CD4-positive, alpha-beta T cell treated with Interleukin-4 for 1 hour (primary cell): ENCODE measurements at regions not wholly inside any gene's neighbourhood (a gene's known extent, or its start where the extent isn't known, plus 50 kb on each side); places are given as distances from the start of the nearest gene placed in this dataset.
"Not testable (repeated sequence)": the region's sequence is repeated elsewhere in the genome, so short reads cannot be mapped to it uniquely, and the experiment has no call there.

Experiments used
- DNase-seq, 2 donors: peaks; one replicate each; pipeline ENCODE4 v3.0.0-alpha.2; 2020 to 2022

DNA sequence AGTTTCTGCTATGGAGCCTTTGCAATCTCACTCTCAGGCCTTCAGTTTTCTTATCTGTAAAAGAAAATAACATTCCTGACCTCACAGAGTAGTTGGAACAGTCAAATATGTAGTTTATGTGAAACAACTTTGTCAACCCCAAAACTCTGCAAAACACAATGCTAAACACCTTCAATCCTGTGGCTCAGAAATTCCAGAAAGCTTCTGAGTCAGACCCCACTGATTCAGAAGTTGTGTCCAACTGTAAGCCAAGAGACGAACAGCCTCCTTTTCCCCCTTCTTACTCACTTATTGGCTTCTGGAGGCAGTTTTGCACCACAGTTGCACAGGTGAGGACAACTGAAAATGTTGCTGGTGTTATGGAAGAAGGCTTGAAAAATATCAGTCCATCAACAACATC, 52.9 kb downstream of the TMSB4Y start:
- DNase-seq: no peak

DNA sequence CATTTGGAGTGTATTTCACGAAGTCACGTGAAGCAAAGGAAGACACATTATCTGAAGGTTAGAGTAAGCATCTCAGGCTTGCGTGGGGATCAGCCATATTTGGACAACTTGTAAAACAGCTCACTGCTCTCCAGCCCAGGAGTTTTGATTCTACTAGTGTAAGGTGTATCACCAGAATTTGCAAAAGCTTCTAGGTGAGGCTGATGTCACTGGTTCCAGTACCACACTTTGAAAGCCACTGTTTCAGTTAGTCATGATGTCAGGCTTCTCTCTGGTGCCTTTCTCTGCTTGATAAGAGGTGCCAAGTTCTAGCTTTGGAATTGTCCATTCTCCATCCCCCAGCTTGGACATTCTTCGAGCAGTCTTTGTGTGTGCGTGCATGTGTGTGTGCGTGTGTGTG, 62.3 kb downstream of the TMSB4Y start:
- DNase-seq: no peak

DNA sequence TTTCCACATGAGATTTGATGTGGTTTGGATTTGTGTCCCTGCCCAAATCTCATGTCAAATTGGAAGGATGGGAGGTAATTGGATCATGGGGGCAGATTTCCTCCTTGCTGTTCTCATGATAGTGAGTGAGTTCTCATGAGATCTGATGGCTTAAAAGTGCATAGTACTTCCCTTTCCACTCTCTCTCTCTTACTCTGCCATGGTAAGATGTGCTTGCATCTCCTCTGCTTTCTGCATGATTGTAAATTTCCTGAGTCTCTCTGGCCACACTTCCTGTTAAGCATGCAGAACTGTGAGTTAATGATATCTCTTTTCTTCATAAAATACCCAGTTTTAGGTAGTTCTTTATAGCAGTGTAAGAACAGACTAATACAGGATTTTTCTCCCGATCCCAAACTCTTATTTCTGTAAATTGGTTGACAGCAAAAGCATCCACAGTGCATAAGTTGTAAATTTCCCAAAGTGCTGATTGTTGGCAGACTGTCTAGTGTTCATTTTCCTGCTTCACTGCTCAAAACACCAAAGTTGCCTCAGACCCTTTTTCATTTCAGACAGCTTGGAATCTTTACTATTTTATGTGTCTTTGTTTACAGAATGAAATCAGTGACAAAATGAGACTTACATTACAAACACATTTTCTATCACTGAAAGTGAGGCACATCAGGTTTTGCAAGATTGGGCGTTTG, 86.6 kb downstream of the TMSB4Y start:
- no peak for DNase-seq

DNA sequence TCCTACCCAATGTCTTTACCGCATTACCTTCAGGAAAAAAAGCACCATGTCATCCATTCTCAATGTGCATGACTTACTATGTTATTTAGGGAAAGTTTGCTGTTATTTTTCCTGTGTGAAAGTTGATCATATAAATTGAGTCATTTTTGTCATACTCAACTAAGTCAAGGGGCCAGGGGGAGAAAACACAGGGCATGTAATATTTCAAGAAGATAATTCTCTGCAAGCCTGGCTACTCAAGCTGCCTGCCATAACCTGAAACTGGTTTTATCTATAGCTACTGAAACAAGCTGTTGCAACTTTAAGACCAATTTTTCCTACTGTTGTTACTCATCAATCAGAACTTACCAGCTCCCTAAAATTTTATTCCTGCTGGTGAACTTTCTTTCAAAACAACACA, 91.4 kb downstream of the TMSB4Y start:
- no peak for DNase-seq

DNA sequence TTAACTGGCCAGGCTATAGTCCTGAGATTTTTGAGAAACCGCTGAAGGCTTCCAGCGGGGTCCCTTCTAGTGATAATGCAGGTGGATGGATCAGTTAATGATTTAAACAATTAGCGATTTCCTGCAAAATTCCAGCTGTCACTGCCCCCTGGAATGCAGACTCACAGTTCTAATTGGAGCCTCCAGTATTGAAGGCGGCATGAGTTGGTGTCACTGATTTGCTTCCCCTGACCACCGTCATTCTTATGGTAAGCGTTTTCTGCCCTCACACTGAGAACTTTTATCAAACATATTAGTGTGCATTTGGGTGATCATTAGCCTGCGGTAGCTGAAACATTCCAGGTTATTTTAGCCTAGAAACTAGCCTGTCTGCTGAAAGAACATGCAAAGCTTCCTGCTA, 99.1 kb downstream of the TMSB4Y start:
- DNase-seq: no peak

DNA sequence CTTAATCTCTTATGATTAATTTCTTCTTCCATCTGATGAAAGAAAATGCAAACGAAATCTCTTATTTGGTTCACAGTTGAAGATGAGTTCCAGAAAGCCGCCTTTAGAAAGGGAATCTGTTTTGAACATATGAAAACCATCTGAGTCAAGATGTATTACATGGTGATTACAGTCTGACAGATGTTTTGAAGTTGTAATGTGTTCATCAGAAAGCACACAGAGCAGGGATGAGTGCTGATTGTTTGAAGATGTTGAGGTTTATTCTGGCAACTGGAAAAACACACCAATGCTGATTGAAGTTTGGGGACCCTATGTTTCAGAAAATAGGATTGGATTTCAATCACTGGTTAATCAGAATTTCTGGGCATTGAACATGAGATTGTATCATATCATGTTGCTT, 99.7 kb downstream of the TMSB4Y start:
- no peak for DNase-seq

DNA sequence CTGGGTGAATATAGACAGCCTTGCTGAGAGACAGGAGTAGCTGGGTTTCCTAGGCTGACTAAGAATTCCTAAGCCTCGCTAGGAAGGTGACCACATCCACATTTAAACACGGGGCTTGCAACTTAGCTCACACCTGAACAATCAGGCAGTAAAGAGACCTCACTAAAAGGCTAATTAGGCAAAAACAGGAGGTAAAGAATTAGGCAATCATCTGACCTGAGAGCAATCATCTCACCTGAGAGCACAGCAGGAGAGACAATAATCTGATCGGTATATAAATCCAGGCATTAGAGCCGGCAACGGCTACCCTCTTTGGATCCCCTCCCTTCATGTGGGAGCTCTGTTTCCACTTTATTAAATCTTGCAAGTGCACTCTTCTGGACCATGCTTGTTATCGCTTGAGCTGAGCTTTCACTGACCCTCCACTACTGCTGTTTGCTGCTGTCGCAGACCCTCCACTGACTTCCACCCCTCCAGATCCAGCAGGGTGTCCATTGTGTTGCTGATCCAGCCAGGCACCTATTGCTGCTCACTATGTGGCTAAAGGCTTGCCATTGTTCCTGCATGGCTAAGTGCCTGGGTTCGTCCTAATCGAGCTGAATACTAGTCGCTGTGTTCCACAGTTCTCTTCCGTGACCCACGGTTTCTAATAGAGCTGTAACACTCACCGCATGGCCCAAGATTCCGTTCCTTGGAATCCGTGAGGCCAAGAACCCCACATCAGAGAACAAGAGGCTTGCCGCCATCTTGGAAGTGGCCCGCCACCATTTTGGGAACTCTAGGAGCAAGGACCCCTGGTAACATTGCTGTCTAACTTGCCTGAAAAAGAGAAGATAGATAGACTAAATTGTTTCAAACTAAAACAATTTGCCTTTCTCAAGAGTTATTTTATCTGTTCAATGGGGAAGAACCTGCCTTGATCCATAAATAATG, 100.7 kb downstream of the TMSB4Y start:
- no peak for DNase-seq

DNA sequence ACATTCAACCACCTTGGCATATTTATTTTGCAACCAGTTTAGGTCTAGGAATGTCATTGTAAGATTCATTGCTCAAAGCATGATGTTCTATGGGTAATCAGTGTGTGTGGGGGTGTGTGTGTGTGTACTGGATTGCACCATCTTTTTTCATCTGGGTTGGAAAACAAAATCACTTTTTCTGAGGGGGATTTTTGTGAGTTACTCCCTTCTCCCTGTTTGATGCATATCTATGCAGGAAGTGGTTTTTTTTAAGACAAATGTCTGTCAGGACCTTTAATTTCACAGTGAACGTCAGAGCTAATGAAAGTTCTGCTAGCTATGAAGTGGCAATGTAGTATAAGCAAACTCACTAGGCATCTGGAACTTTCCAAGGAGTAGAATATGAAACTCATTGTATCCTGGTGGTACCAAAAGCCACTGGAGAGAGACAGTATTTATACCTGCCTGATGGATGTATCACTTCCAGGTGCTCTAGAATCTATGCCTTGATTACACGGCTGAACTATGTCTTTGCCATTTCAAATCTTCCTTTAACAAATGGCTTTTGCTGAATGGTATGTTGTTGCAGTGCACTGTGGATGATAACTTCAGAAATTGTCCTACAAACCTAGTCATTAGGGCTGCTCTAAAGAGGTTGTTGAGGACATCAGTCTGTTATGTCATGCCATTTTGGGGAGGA, 101.5 kb downstream of the TMSB4Y start:
- DNase-seq: peak in 1 of 2 donors; percentile 5

DNA sequence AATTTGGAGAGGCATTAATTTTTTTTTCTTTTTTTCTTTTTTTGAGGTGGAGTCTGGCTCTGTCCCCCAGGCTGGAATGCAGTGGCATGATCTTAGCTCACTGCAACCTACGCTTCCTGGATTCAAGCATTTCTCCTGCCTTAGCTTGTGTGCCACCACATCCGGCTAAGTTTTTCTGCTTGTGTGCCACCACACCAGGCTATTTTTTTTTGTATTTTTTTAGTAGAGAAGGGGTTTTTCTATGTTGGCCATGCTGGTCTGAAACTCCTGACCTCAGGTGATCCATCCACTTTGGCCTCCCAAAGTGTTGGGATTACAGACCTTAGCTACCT, 102.0 kb downstream of the TMSB4Y start:
- peak in 1 of 2 donors; percentile 11 for DNase-seq

DNA sequence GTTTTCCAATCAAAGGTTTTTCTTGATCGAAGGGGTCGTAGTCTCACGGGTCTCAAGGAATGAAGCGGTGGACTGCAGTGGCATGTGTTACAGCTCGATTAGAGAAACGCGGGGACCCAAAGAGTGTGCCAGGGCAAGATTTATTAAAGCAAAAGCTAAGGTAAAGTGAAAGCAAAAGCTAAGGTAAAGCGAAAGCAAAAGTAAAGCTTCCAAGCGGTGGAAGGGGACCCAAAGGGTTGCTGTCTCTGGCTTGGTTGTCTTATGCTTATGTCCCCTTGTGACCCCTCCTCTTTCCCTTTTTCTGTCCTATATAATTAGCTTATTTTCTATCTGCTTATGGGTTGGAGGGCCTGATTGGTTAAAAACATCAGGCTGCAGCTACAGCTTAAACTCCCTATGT, 126.4 kb downstream of the TMSB4Y start:
- DNase-seq: no peak

DNA sequence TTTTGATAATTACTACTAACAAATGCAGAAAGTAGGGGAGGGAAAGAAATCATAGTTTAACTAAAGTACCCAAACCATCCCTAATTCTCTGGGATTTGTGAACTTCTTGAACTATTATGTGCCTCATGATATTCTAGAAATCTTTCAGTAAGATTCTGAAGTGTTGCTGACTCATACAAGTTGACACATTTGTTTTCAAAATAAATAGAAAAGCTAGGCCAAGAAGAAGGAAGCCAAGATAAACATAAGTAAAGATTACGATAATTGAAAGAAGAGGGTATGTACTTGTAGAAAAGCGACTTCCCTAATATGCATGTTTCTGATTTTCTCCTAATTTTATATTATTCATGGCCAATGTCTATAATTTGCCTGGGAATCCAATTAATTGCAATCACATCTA, 140.7 kb downstream of the TMSB4Y start:
- no peak for DNase-seq

DNA sequence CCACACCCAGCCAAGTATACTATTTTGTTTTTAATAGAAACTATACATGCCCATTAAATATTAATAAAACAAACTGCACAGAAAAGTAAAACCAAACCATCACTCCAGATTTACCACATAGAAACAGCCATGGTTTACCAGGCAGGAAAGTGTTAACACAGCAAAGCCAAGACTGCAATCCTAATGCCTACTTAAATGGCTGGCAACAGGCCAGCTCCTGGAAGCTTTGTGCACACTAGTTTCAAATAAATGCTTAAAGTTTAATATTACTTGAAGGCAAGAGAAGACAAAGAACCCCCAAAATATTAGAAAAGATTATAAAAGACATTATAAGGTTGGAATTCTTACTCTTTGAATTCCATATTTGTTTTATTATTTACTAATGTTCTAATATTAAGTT, 141.0 kb downstream of the VCY start:
- DNase-seq: no peak

DNA sequence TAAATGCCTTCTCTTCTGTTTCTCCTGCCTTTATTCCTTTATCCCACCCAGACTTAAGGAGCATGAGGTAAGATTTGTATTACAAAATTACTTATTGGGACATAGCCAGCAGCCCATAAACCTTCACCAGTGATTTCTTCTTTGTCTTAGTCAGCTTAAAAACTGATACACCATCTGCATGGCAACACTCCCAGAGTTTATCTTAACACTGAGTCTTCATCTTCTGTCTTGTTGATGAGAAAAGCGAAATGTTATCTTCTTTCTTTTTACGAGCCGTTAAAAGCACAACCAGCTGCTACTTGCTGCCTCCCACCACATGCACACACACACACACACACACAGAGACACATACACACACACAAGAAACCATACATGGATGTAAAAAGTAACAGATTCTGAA, 116.7 kb downstream of the VCY start:
- DNase-seq: no peak

DNA sequence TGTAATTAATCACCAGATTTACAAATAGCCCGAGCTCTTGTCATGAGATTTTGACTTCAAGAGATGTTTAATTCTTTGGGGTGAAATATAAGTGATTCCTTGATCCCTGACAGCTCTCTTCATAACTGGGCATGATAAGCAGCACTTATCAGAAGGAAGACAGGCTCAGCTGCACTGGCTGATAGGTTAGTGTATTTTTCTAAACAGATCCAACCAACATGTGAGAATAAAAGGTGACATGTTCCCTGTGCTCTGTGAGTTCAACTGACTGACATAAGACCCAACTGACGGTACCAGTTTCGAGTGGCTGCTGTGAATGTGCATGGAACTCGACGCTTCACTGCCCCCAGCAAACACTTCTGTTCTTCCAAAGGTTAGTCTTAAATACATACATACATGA, 114.8 kb downstream of the VCY start:
- no peak for DNase-seq

DNA sequence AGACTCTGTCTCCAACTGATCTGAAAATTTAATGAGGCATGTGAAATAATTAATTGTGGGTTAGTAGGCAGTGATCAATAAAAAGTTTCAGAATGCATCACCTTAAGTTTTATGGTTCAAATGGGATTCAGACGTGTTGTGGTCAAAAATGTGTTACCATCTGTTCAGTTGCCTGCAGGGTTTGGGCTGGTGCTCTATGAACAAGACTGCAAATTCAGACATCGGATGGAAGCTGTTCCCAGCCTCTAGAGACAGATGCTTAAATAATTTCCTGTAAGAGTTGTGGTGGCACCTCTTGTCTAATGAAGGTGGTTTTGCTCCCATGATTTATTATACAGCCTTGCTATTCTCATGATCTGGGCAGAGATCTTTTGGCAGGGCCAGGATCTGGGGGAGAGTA, 113.6 kb downstream of the VCY start:
- DNase-seq: no peak

DNA sequence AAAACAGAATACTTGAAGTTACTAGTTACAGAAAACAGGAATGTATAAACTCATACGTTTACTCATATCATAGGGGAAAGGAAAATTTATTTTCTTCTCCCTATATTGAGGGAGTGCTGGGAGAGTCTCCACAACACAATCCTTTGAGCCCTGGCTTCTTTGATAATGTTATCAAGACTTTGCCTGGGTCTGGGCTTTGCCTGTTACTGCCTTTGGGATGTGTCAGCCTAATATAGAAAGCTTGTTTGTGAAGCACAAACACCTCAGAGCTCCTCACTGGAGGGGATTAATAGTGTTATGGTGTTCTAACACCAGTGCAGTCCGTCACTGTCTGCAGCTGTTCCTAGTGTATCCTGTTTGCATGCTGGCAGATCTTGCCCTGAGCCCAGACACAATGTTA, 107.8 kb downstream of the VCY start:
- no peak for DNase-seq

DNA sequence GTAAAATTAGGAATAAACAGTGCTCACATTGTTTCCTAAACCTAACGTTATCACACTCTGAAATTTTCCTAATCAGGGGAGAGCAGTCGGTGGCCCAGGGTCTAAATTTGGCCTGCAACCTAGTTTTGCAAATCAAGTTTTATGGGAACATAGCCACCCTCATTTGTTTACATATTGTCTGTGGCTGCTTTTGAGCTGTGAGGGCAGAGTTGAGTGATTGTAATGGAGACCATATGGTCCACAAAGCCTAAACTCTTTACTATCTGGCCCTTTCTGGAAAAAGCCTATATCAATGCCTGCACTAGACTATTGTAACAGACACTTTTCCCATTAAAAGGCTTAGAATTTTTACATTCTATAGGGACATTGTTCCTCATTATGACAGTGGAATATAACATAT, 105.2 kb downstream of the VCY start:
- no peak for DNase-seq

DNA sequence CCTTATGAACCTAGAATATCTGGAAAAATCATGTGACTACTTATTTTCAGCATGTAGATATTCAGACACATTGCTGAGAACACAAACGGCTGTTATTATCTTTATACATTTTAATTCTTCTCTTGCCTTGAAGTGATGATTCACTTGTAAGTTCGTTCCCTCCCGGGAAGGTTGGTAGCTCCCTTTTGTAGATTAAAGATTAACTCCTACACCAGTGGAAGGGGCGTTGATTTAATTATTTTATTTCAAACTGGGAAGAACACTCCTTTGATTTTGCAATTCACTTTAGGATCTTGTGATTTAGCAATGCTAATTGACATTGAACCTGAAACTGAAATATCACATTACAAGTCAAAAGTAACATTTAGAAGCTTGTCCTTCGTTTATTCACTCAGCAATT, 103.4 kb downstream of the VCY start:
- no peak for DNase-seq

DNA sequence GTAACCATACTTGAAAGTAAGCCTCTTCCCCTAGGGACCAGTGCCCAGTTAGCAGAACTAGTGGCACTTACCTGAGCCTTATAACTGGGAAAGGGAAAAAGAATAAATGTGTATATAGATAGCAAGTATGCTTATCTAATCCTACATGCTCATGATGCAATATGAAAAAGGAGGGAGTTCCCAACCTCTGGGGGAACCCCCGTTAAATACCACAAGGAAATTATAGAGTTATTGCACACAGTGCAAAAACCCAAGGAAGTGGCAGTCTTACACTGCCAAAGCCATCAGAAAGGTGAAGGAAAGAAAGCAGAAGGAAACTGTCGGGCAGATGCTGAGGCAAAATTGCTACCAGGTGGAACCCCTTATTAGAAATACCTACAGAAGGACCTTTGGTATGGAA, 92.2 kb downstream of the VCY start:
- not testable (repeated sequence) for DNase-seq

DNA sequence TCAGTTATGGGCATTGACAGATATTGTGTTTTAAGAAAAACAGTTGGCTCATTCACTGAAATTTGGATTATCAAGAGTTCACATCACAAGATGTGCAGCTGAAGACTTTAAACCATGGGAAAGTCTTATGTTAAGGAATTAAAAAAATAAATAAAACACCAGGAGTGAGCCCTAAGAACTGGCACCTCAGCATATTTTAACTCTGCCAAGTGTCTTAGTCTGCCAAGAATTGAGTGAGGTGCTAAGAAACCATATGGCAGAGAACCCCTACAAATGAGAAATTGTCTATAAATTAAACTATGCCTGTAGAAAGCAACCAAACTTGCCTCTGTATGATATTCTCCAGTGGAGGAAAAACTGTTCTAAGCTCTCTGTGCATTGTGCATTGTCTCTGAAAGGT, 78.5 kb downstream of the VCY start:
- no peak for DNase-seq

DNA sequence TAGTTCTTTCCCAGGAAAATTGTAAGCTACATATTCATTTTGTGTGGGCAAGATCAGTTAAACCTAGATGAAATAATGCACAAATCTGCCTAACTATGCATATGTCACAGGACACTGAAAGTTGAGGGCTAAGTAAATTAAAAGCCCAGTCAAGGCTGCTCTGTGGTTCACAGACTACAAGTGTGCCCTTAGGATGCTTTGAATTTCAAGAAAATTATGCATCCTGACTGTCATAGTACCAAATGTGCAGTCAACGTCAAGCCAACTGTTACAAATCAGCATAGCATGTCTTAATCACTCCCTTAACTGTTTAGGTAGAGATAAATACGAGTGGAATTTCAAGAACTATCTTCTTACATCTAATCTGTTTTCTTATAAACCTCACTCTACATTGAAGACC, 55.8 kb downstream of the VCY start:
- not testable (repeated sequence) for DNase-seq
